UCSD-AML1 (cell line): ENCODE measurements at regions not wholly inside any gene's neighbourhood (a gene's known extent, or its start where the extent isn't known, plus 50 kb on each side); places are given as distances from the start of the nearest gene placed in this dataset.

Experiments used
- DNase-seq: peaks from one replicate; lab custom pipeline; 2025; ENCODE audit not compliant: unreplicated experiment; lab: John Stamatoyannopoulos, UW

- DNase-seq: no peak
Observed at GRCh38 chr6:23002044-23002619, 432.8 kb downstream of the HDGFL1 start.

GRCh38 chr6:23003671-23004467, 434.5 kb downstream of the HDGFL1 start:
- DNase-seq: no peak

GRCh38 chr6:23006656-23007055, 437.3 kb downstream of the HDGFL1 start:
- no peak for DNase-seq

- no peak for DNase-seq
Observed at GRCh38 chr6:23011615-23012014, 442.2 kb downstream of the HDGFL1 start.

- DNase-seq: no peak
Observed at GRCh38 chr6:23013776-23014175, 444.4 kb downstream of the HDGFL1 start.

GRCh38 chr6:23016696-23017095, 447.3 kb downstream of the HDGFL1 start:
- DNase-seq: no peak

- no peak for DNase-seq
Observed at GRCh38 chr6:23021487-23021886, 452.1 kb downstream of the HDGFL1 start.

GRCh38 chr6:23027281-23027680, 457.9 kb downstream of the HDGFL1 start:
- no peak for DNase-seq

- no peak for DNase-seq
Observed at GRCh38 chr6:23031986-23032385, 462.6 kb downstream of the HDGFL1 start.

GRCh38 chr6:23034926-23035325, 465.6 kb downstream of the HDGFL1 start:
- no peak for DNase-seq

GRCh38 chr6:23036406-23036983, 467.1 kb downstream of the HDGFL1 start:
- no peak for DNase-seq

GRCh38 chr6:23040899-23041298, 471.5 kb downstream of the HDGFL1 start:
- DNase-seq: no peak

- no peak for DNase-seq
Observed at GRCh38 chr6:23045280-23045679, 475.9 kb downstream of the HDGFL1 start.

- DNase-seq: no peak
Observed at GRCh38 chr6:23055523-23055922, 486.2 kb downstream of the HDGFL1 start.

- DNase-seq: no peak
Observed at GRCh38 chr6:23073821-23074220, 504.5 kb downstream of the HDGFL1 start.

GRCh38 chr6:23077772-23078171, 508.4 kb downstream of the HDGFL1 start:
- DNase-seq: no peak

GRCh38 chr6:23081701-23082100, 512.3 kb downstream of the HDGFL1 start:
- DNase-seq: no peak

GRCh38 chr6:23086100-23086499, 516.7 kb downstream of the HDGFL1 start:
- DNase-seq: no peak

GRCh38 chr6:23087471-23087870, 518.1 kb downstream of the HDGFL1 start:
- DNase-seq: no peak

- no peak for DNase-seq
Observed at GRCh38 chr6:23088761-23089160, 519.4 kb downstream of the HDGFL1 start.

GRCh38 chr6:23089981-23090380, 520.6 kb downstream of the HDGFL1 start:
- DNase-seq: no peak

- DNase-seq: no peak
Observed at GRCh38 chr6:23091795-23092194, 522.4 kb downstream of the HDGFL1 start.
